ENCODE measurements at regions not wholly inside any gene's neighbourhood (a gene's known extent, or its start where the extent isn't known, plus 50 kb on each side); places are given as distances from the start of the nearest gene placed in this dataset.
"Not testable (repeated sequence)": the region's sequence is repeated elsewhere in the genome, so short reads cannot be mapped to it uniquely, and the experiment has no call there.

- H3K36me3 ChIP-seq (ENCODE audit: control insufficient read depth in 1 of 2, insufficient read depth in 2 of 2, low read length in 2 of 2); H3K27me3 ChIP-seq (ENCODE audit: low read depth, low read length); H3K27ac ChIP-seq (ENCODE audit: low read length); H3K4me3 ChIP-seq (ENCODE audit: low read depth in 1 of 2, low read length in 2 of 2); H3K9me3 ChIP-seq (ENCODE audit: control insufficient read depth in 1 of 2, low read length in 2 of 2); H3K4me1 ChIP-seq (ENCODE audit: control insufficient read depth in 1 of 2, insufficient read depth in 2 of 2, low read length in 2 of 2): not testable (repeated sequence)
Observed at GRCh38 chr1:83406693-83407371, 592.1 kb downstream of the TTLL7 start.

GRCh38 chr1:83405789-83406188 lies 593.1 kb downstream of the TTLL7 start:
- H3K9me3 ChIP-seq (ENCODE audit: control insufficient read depth in 1 of 2, low read length in 2 of 2); H3K4me3 ChIP-seq (ENCODE audit: low read depth in 1 of 2, low read length in 2 of 2); H3K27me3 ChIP-seq (ENCODE audit: low read depth, low read length); H3K36me3 ChIP-seq (ENCODE audit: control insufficient read depth in 1 of 2, insufficient read depth in 2 of 2, low read length in 2 of 2); H3K4me1 ChIP-seq (ENCODE audit: control insufficient read depth in 1 of 2, insufficient read depth in 2 of 2, low read length in 2 of 2); H3K27ac ChIP-seq (ENCODE audit: low read length): not testable (repeated sequence)

GRCh38 chr1:83403500-83403899 lies 595.4 kb downstream of the TTLL7 start:
- not testable (repeated sequence) for H3K27me3 ChIP-seq (ENCODE audit: low read depth, low read length); H3K36me3 ChIP-seq (ENCODE audit: control insufficient read depth in 1 of 2, insufficient read depth in 2 of 2, low read length in 2 of 2); H3K4me3 ChIP-seq (ENCODE audit: low read depth in 1 of 2, low read length in 2 of 2); H3K4me1 ChIP-seq (ENCODE audit: control insufficient read depth in 1 of 2, insufficient read depth in 2 of 2, low read length in 2 of 2); H3K27ac ChIP-seq (ENCODE audit: low read length); H3K9me3 ChIP-seq (ENCODE audit: control insufficient read depth in 1 of 2, low read length in 2 of 2)

GRCh38 chr1:83401146-83401545 lies 597.8 kb downstream of the TTLL7 start:
- not testable (repeated sequence) for H3K4me3 ChIP-seq (ENCODE audit: low read depth in 1 of 2, low read length in 2 of 2); H3K9me3 ChIP-seq (ENCODE audit: control insufficient read depth in 1 of 2, low read length in 2 of 2); H3K36me3 ChIP-seq (ENCODE audit: control insufficient read depth in 1 of 2, insufficient read depth in 2 of 2, low read length in 2 of 2); H3K27ac ChIP-seq (ENCODE audit: low read length); H3K27me3 ChIP-seq (ENCODE audit: low read depth, low read length); H3K4me1 ChIP-seq (ENCODE audit: control insufficient read depth in 1 of 2, insufficient read depth in 2 of 2, low read length in 2 of 2)

- not testable (repeated sequence) for H3K9me3 ChIP-seq (ENCODE audit: control insufficient read depth in 1 of 2, low read length in 2 of 2); H3K36me3 ChIP-seq (ENCODE audit: control insufficient read depth in 1 of 2, insufficient read depth in 2 of 2, low read length in 2 of 2); H3K27me3 ChIP-seq (ENCODE audit: low read depth, low read length)
Observed at GRCh38 chr1:83400173-83400572, 598.8 kb downstream of the TTLL7 start.

GRCh38 chr1:83398125-83398524 lies 600.8 kb downstream of the TTLL7 start:
- H3K4me3 ChIP-seq (ENCODE audit: low read depth in 1 of 2, low read length in 2 of 2); H3K4me1 ChIP-seq (ENCODE audit: control insufficient read depth in 1 of 2, insufficient read depth in 2 of 2, low read length in 2 of 2); H3K27ac ChIP-seq (ENCODE audit: low read length); H3K27me3 ChIP-seq (ENCODE audit: low read depth, low read length); H3K36me3 ChIP-seq (ENCODE audit: control insufficient read depth in 1 of 2, insufficient read depth in 2 of 2, low read length in 2 of 2); H3K9me3 ChIP-seq (ENCODE audit: control insufficient read depth in 1 of 2, low read length in 2 of 2): not testable (repeated sequence)

More at GRCh38 chr1:83400173-83400572, 598.8 kb downstream of the TTLL7 start:
- H3K4me3 ChIP-seq (ENCODE audit: low read depth in 1 of 2, low read length in 2 of 2); H3K27ac ChIP-seq (ENCODE audit: low read length); H3K4me1 ChIP-seq (ENCODE audit: control insufficient read depth in 1 of 2, insufficient read depth in 2 of 2, low read length in 2 of 2): not testable (repeated sequence)

- not testable (repeated sequence) for H3K27me3 ChIP-seq (ENCODE audit: low read depth, low read length); H3K4me1 ChIP-seq (ENCODE audit: control insufficient read depth in 1 of 2, insufficient read depth in 2 of 2, low read length in 2 of 2); H3K4me3 ChIP-seq (ENCODE audit: low read depth in 1 of 2, low read length in 2 of 2); H3K36me3 ChIP-seq (ENCODE audit: control insufficient read depth in 1 of 2, insufficient read depth in 2 of 2, low read length in 2 of 2); H3K27ac ChIP-seq (ENCODE audit: low read length); H3K9me3 ChIP-seq (ENCODE audit: control insufficient read depth in 1 of 2, low read length in 2 of 2)
Observed at GRCh38 chr1:83395130-83395529, 603.8 kb downstream of the TTLL7 start.

- H3K4me1 ChIP-seq (ENCODE audit: control insufficient read depth in 1 of 2, insufficient read depth in 2 of 2, low read length in 2 of 2); H3K9me3 ChIP-seq (ENCODE audit: control insufficient read depth in 1 of 2, low read length in 2 of 2); H3K4me3 ChIP-seq (ENCODE audit: low read depth in 1 of 2, low read length in 2 of 2); H3K36me3 ChIP-seq (ENCODE audit: control insufficient read depth in 1 of 2, insufficient read depth in 2 of 2, low read length in 2 of 2); H3K27me3 ChIP-seq (ENCODE audit: low read depth, low read length); H3K27ac ChIP-seq (ENCODE audit: low read length): not testable (repeated sequence)
Observed at GRCh38 chr1:83386946-83387345, 612.0 kb downstream of the TTLL7 start.

- not testable (repeated sequence) for H3K27me3 ChIP-seq (ENCODE audit: low read depth, low read length); H3K4me1 ChIP-seq (ENCODE audit: control insufficient read depth in 1 of 2, insufficient read depth in 2 of 2, low read length in 2 of 2); H3K9me3 ChIP-seq (ENCODE audit: control insufficient read depth in 1 of 2, low read length in 2 of 2); H3K36me3 ChIP-seq (ENCODE audit: control insufficient read depth in 1 of 2, insufficient read depth in 2 of 2, low read length in 2 of 2); H3K4me3 ChIP-seq (ENCODE audit: low read depth in 1 of 2, low read length in 2 of 2); H3K27ac ChIP-seq (ENCODE audit: low read length)
Observed at GRCh38 chr1:83383107-83383506, 615.8 kb downstream of the TTLL7 start.

- H3K4me1 ChIP-seq (ENCODE audit: control insufficient read depth in 1 of 2, insufficient read depth in 2 of 2, low read length in 2 of 2); H3K27me3 ChIP-seq (ENCODE audit: low read depth, low read length); H3K27ac ChIP-seq (ENCODE audit: low read length); H3K9me3 ChIP-seq (ENCODE audit: control insufficient read depth in 1 of 2, low read length in 2 of 2); H3K36me3 ChIP-seq (ENCODE audit: control insufficient read depth in 1 of 2, insufficient read depth in 2 of 2, low read length in 2 of 2); H3K4me3 ChIP-seq (ENCODE audit: low read depth in 1 of 2, low read length in 2 of 2): not testable (repeated sequence)
Observed at GRCh38 chr1:83373018-83373417, 625.9 kb downstream of the TTLL7 start.

- H3K27ac ChIP-seq (ENCODE audit: low read length); H3K27me3 ChIP-seq (ENCODE audit: low read depth, low read length); H3K4me3 ChIP-seq (ENCODE audit: low read depth in 1 of 2, low read length in 2 of 2); H3K4me1 ChIP-seq (ENCODE audit: control insufficient read depth in 1 of 2, insufficient read depth in 2 of 2, low read length in 2 of 2); H3K36me3 ChIP-seq (ENCODE audit: control insufficient read depth in 1 of 2, insufficient read depth in 2 of 2, low read length in 2 of 2); H3K9me3 ChIP-seq (ENCODE audit: control insufficient read depth in 1 of 2, low read length in 2 of 2): not testable (repeated sequence)
Observed at GRCh38 chr1:83369853-83370252, 629.1 kb downstream of the TTLL7 start.

- H3K27ac ChIP-seq (ENCODE audit: low read length); H3K36me3 ChIP-seq (ENCODE audit: control insufficient read depth in 1 of 2, insufficient read depth in 2 of 2, low read length in 2 of 2); H3K4me1 ChIP-seq (ENCODE audit: control insufficient read depth in 1 of 2, insufficient read depth in 2 of 2, low read length in 2 of 2); H3K9me3 ChIP-seq (ENCODE audit: control insufficient read depth in 1 of 2, low read length in 2 of 2); H3K4me3 ChIP-seq (ENCODE audit: low read depth in 1 of 2, low read length in 2 of 2); H3K27me3 ChIP-seq (ENCODE audit: low read depth, low read length): not testable (repeated sequence)
Observed at GRCh38 chr1:83365320-83365719, 633.6 kb downstream of the TTLL7 start.
